PC-9 (cell line): ENCODE measurements at regions not wholly inside any gene's neighbourhood (a gene's known extent, or its start where the extent isn't known, plus 50 kb on each side); places are given as distances from the start of the nearest gene placed in this dataset.
A peak's percentile ranks its signal among the peaks of the same experiment; 100 is the strongest.

Experiments
- BruUV-seq: library from RNA; stranded (reverse); fragments of 400-500 nt; replicated peaks from 2 replicates; lab custom pipeline; 2021; lab: Mats Ljungman, UMichigan
- CTCF ChIA-PET: fragments of 300-600 bp; sonication (Branson Sonifier 250); formaldehyde crosslinking; loops from one replicate; lab custom pipeline; 2022; ENCODE audit warnings: antibody characterized with exemption; lab: Charles Lee
- POLR2A ChIA-PET: fragments of 300-600 bp; sonication (Branson Sonifier 250); formaldehyde crosslinking; loops from one replicate; lab custom pipeline; 2022; ENCODE audit warnings: antibody characterized with exemption; ENCODE audit not compliant: unreplicated experiment; lab: Charles Lee
- DNase-seq, 2 experiments: peaks; one replicate each; pipeline versions ENCODE4 v3.0.0 to v3.0.0-alpha.2; 2015 to 2022; ENCODE audit warnings: mixed read lengths in 1 of 2
- H2AFZ ChIP-seq: fragments of 200-600 bp; sonication (generic); 2 replicates; pipeline ENCODE4 v1.8.1; 2017; ENCODE audit warnings: antibody characterized with exemption
- H3F3A ChIP-seq: fragments of 200-600 bp; sonication (generic); 2 replicates; pipeline ENCODE4 v1.8.1; 2017; ENCODE audit warnings: antibody characterized with exemption, mild to moderate bottlenecking, low read depth; ENCODE audit not compliant: insufficient read depth
- H3K27ac ChIP-seq: fragments of 200-600 bp; sonication (generic); 2 replicates; pipeline ENCODE4 v1.6.1; 2016; ENCODE audit warnings: mixed run types
- H3K27me3 ChIP-seq: fragments of 200-600 bp; sonication (generic); 2 replicates; pipeline ENCODE4 v1.6.1; 2016; ENCODE audit warnings: low read depth, mixed run types; ENCODE audit not compliant: insufficient read depth
- H3K36me3 ChIP-seq: fragments of 200-600 bp; sonication (generic); 2 replicates; pipeline ENCODE4 v1.6.1; 2016; ENCODE audit warnings: low read depth, mixed run types
- H3K4me1 ChIP-seq: fragments of 200-600 bp; sonication (generic); replicated peaks from 2 replicates; pipeline ENCODE4 v1.6.1; 2016; ENCODE audit warnings: mixed run types; ENCODE audit not compliant: insufficient read depth
- H3K4me2 ChIP-seq: fragments of 200-600 bp; sonication (generic); 2 replicates; pipeline ENCODE4 v1.6.1; 2017; ENCODE audit warnings: mixed run types
- H3K4me3 ChIP-seq: fragments of 200-600 bp; sonication (generic); 2 replicates; pipeline ENCODE4 v1.6.1; 2016; ENCODE audit warnings: mixed run types
- H3K79me2 ChIP-seq: fragments of 200-600 bp; sonication (generic); 2 replicates; pipeline ENCODE4 v1.6.1; 2017; ENCODE audit warnings: low read depth, mixed run types
- H3K9me2 ChIP-seq: fragments of 200-600 bp; sonication (generic); 2 replicates; pipeline ENCODE4 v1.8.1; 2017; ENCODE audit warnings: mild to moderate bottlenecking; ENCODE audit not compliant: insufficient read depth
- H3K9me3 ChIP-seq: fragments of 200-600 bp; sonication (generic); 2 replicates; pipeline ENCODE4 v1.8.1; 2016; ENCODE audit warnings: low read depth; ENCODE audit not compliant: insufficient read depth
- H4K20me1 ChIP-seq: fragments of 200-600 bp; sonication (generic); 2 replicates; pipeline ENCODE4 v1.8.1; 2017; ENCODE audit not compliant: insufficient read depth
- CTCF ChIP-seq: fragments of 200-600 bp; sonication (generic); conservative IDR thresholded peaks from 2 replicates; pipeline ENCODE4 v1.6.1; 2017; ENCODE audit warnings: mixed run types, antibody characterized with exemption, mild to moderate bottlenecking, moderate library complexity
- EZH2 ChIP-seq: fragments of 200-600 bp; sonication (generic); IDR thresholded peaks from 2 replicates; pipeline ENCODE4 v1.8.0; 2017; ENCODE audit warnings: antibody characterized with exemption, low read depth
- intact Hi-C: fragments of 100-400 bp; cut with micrococcal nuclease; formaldehyde crosslinking; loops from one replicate; pipeline ENCODE4 v1.10.0; 2022; ENCODE audit not compliant: unreplicated experiment

- no peak overlapping the region for H3K4me3 ChIP-seq
- no peak overlapping the region for H3K27ac ChIP-seq
- TF ChIP-seq EZH2, result no peak
- TF ChIP-seq CTCF, result no peak
- no peaks in the 10 kb centered on the region for H3F3A ChIP-seq
- H3K9me3 ChIP-seq, result no peaks in the 10 kb centered on the region
- 0 out of 2 replicates have a peak, but pooled peaks cover 4% of the 10 kb centered on the region for H3K27me3 ChIP-seq
- no peaks in the 10 kb centered on the region for H3K36me3 ChIP-seq
- H2AFZ ChIP-seq, result no peak overlapping the region
- POLR2A ChIA-PET, result no interaction called here
- CTCF ChIA-PET, result no interaction called here
- intact Hi-C loops, result no loop called here
- no peaks in the 10 kb centered on the region for H3K9me2 ChIP-seq
- H3K79me2 ChIP-seq, result no peaks in the 10 kb centered on the region
- no peaks in the 10 kb centered on the region for H4K20me1 ChIP-seq
- no TSS peak for BruUV-seq
- no peak overlapping the region for H3K4me2 ChIP-seq
- no peak for DNase-seq
- H3K4me1 ChIP-seq, result peaks cover 9% of the 10 kb centered on the region; the same call in 1 of the 2 replicates
Measured at GRCh38 chr2:65714866-65715265, 282.5 kb upstream of the SPRED2 start.

DNA sequence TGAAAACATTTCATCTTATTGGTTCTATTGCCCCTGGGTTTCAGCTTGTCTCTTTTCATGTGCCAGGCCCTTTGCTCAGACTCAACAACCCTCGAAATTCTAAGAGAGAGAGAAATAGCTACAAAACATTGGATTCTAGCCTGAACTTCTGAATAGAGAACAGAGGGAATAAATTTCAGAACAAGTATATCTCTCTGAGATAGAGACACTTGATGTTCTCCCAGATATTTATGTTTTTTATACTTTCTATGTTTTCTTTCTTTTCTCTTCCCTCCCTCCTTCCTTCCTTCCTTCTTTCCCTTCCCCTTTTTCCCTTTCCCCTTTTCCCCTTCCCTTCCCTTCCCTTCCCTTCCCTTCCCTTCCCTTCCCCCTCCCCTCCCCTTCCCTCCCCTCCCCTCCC lies 279.5 kb upstream of the SPRED2 start:
- no peaks in the 10 kb centered on the region for H3K9me2 ChIP-seq

GRCh38 chr2:65710779-65711295 lies 278.4 kb upstream of the SPRED2 start:
- intact Hi-C loops, result no loop called here
- no peaks in the 10 kb centered on the region for H3K79me2 ChIP-seq
- no peak overlapping the region for H3K27ac ChIP-seq
- DNase-seq, result peak in 1 of 2 experiments; percentile 62
- no peaks in the 10 kb centered on the region for H3F3A ChIP-seq
- peak overlapping the region; percentile 14; the same call in 1 of the 2 replicates for H3K4me2 ChIP-seq
- ChIA-PET POLR2A (no interaction called here), CTCF (interaction anchor here (0.6 kb wide), 1 partner anchor 1560 kb away, joined by 6 read pairs; no protein-coding TSS in a partner anchor)
- no peaks in the 10 kb centered on the region for H3K9me3 ChIP-seq
- no peak for TF ChIP-seq EZH2
- TF ChIP-seq CTCF, result peak; percentile 52
- no peak overlapping the region for H3K4me3 ChIP-seq
- H3K27me3 ChIP-seq, result 0 out of 2 replicates have a peak, but pooled peaks cover 1% of the 10 kb centered on the region
- no TSS peak for BruUV-seq
- H3K4me1 ChIP-seq, result peaks cover 9% of the 10 kb centered on the region; the same call in 1 of the 2 replicates
- no peak overlapping the region for H2AFZ ChIP-seq
- no peaks in the 10 kb centered on the region for H4K20me1 ChIP-seq
- H3K9me2 ChIP-seq, result no peaks in the 10 kb centered on the region
- no peaks in the 10 kb centered on the region for H3K36me3 ChIP-seq

More for the DNA sequence above, 279.5 kb upstream of the SPRED2 start:
- H3K4me3 ChIP-seq, result no peak overlapping the region
- 0 out of 2 replicates have a peak, but pooled peaks cover 4% of the 10 kb centered on the region for H3K27me3 ChIP-seq
- no peak for TF ChIP-seq EZH2
- no peak for TF ChIP-seq CTCF
- H2AFZ ChIP-seq, result no peak overlapping the region
- intact Hi-C loops, result no loop called here
- no peaks in the 10 kb centered on the region for H3K9me3 ChIP-seq
- H4K20me1 ChIP-seq, result no peaks in the 10 kb centered on the region
- no TSS peak for BruUV-seq
- H3K4me2 ChIP-seq, result no peak overlapping the region
- DNase-seq, result no peak
- H3K27ac ChIP-seq, result no peak overlapping the region
- peaks cover 9% of the 10 kb centered on the region; the same call in 1 of the 2 replicates for H3K4me1 ChIP-seq
- POLR2A ChIA-PET, result no interaction called here
- H3K79me2 ChIP-seq, result no peaks in the 10 kb centered on the region
- H3K36me3 ChIP-seq, result no peaks in the 10 kb centered on the region
- CTCF ChIA-PET, result no interaction called here
- no peaks in the 10 kb centered on the region for H3F3A ChIP-seq
